ENCODE measurements at regions not wholly inside any gene's neighbourhood (a gene's known extent, or its start where the extent isn't known, plus 50 kb on each side); places are given as distances from the start of the nearest gene placed in this dataset.

DNA sequence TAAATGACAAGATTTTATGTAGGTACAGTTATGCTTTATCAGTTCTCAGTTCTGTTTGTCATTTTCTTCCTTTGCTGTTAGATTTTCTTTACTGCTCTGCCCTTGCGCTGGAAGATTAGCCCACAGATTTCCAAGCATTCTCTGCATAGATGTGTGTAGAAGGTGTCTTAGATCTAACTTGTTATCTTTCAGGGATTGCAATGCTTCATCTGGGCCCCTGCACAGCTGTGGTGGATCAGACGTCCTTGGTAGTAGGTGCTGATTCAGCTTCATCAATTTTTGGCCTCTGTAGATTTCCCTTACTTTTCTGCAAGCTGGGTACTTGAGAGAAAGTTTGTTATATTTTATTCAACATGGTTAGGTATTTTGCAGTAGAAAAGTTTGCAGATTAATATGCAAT, 115.3 kb upstream of the LINC00305 start:
- TF ChIP-seq, protein P1, sequence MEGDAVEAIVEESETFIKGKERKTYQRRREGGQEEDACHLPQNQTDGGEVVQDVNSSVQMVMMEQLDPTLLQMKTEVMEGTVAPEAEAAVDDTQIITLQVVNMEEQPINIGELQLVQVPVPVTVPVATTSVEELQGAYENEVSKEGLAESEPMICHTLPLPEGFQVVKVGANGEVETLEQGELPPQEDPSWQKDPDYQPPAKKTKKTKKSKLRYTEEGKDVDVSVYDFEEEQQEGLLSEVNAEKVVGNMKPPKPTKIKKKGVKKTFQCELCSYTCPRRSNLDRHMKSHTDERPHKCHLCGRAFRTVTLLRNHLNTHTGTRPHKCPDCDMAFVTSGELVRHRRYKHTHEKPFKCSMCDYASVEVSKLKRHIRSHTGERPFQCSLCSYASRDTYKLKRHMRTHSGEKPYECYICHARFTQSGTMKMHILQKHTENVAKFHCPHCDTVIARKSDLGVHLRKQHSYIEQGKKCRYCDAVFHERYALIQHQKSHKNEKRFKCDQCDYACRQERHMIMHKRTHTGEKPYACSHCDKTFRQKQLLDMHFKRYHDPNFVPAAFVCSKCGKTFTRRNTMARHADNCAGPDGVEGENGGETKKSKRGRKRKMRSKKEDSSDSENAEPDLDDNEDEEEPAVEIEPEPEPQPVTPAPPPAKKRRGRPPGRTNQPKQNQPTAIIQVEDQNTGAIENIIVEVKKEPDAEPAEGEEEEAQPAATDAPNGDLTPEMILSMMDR (IDR thresholded peaks at IDR 0.05; ENCODE audit: insufficient read depth, low read length, poor library complexity, severe bottlenecking), result no peak
- TF ChIP-seq EZH2phosphoT487 (conservative IDR thresholded peaks at IDR 0.05; ENCODE audit: low read length), result no peak

All from SU-DHL-6 (cell line).